Sigmoid colon (tissue), 4 donors: ENCODE measurements at regions not wholly inside any gene's neighbourhood (a gene's known extent, or its start where the extent isn't known, plus 50 kb on each side); places are given as distances from the start of the nearest gene placed in this dataset.

Source experiments
- EP300 ChIP-seq, 4 donors: sonication (generic); formaldehyde crosslinking; IDR thresholded peaks; one replicate each; pipeline ENCODE4 v1.6.1; 2017; ENCODE audit warnings: antibody characterized with exemption in 4 of 4
- TF ChIP-seq, protein P1 (sequence below), 4 experiments: fragments of 450-650 bp in 3 of 4; fragments of 200-600 bp in 1 of 4; IDR thresholded peaks; one replicate each; pipeline ENCODE4 v1.5.1; 2016 to 2019; ENCODE audit warnings: antibody characterized with exemption in 4 of 4, mild to moderate bottlenecking in 3 of 4, moderate library complexity in 2 of 4

DNA sequence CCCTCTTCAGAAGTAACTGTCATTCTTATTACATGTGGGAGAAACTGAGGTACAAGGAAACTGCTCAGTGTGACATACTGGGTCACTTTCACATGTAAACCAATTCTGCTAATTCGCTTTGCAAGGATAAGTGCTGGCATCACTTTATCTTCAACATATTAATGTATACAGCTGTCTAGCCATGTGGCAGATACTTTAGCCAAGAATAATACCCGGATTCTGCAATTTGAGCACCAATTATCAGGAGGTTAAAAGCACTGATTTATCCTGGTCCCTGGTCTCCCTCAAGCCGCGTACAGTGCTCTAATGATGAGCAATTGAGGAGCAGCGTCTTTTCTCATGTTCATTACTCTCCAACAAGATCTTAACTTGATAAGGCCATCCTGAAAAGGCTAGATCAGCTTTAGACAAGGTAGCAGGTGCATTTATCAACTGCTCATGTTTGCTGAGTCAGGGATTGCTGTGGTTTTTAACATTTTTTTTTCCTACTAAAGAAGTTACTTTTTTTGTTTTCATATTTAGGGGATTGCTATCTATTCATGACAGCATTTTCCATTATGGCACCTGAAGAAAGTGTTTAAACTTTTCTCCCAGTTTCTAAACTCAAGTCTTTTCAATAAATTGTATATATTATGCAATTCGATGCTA, 1066.3 kb upstream of the MAP3K7 start:
- TF ChIP-seq, protein P1, sequence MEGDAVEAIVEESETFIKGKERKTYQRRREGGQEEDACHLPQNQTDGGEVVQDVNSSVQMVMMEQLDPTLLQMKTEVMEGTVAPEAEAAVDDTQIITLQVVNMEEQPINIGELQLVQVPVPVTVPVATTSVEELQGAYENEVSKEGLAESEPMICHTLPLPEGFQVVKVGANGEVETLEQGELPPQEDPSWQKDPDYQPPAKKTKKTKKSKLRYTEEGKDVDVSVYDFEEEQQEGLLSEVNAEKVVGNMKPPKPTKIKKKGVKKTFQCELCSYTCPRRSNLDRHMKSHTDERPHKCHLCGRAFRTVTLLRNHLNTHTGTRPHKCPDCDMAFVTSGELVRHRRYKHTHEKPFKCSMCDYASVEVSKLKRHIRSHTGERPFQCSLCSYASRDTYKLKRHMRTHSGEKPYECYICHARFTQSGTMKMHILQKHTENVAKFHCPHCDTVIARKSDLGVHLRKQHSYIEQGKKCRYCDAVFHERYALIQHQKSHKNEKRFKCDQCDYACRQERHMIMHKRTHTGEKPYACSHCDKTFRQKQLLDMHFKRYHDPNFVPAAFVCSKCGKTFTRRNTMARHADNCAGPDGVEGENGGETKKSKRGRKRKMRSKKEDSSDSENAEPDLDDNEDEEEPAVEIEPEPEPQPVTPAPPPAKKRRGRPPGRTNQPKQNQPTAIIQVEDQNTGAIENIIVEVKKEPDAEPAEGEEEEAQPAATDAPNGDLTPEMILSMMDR (IDR thresholded peaks at IDR 0.05) = no peak
- no peak for TF ChIP-seq EP300 (IDR thresholded peaks at IDR 0.05)
